Kidney glomerular epithelial cell (primary cell): ENCODE measurements at regions not wholly inside any gene's neighbourhood (a gene's known extent, or its start where the extent isn't known, plus 50 kb on each side); places are given as distances from the start of the nearest gene placed in this dataset.
"Not testable (repeated sequence)": the region's sequence is repeated elsewhere in the genome, so short reads cannot be mapped to it uniquely, and the experiment has no call there.

Experiments
- DNase-seq: peaks from one replicate; lab custom pipeline; 2025; lab: John Stamatoyannopoulos, UW

GRCh38 chr14:25436906-25437305 is 387.0 kb upstream of the STXBP6 start:
- no peak for DNase-seq

DNA sequence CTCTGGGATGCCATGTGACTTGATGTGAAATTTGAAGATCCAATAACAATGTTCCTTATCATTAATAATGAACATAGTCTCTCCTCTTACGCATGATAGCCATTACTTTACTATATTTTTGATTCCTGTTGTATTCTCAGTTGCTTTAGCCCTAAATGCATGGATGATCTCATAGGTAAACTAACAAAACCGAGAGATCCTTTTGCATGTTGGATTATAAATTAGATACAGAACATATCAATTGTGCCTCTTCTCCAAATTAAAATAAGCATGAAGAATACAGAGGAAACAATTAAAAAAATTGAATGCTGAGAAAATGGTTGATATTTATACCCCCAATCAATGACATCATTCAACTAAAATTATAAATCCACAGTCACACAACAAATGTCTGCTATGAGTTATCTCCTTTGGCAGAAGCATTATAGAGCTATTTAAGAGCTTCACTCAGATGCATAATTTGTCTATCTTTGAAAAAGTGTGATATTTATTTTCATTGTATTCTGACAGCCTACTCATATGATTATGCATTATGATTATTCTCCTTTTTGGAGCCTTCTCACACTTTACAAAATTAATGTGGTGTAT is 386.4 kb upstream of the STXBP6 start:
- DNase-seq: no peak

DNA sequence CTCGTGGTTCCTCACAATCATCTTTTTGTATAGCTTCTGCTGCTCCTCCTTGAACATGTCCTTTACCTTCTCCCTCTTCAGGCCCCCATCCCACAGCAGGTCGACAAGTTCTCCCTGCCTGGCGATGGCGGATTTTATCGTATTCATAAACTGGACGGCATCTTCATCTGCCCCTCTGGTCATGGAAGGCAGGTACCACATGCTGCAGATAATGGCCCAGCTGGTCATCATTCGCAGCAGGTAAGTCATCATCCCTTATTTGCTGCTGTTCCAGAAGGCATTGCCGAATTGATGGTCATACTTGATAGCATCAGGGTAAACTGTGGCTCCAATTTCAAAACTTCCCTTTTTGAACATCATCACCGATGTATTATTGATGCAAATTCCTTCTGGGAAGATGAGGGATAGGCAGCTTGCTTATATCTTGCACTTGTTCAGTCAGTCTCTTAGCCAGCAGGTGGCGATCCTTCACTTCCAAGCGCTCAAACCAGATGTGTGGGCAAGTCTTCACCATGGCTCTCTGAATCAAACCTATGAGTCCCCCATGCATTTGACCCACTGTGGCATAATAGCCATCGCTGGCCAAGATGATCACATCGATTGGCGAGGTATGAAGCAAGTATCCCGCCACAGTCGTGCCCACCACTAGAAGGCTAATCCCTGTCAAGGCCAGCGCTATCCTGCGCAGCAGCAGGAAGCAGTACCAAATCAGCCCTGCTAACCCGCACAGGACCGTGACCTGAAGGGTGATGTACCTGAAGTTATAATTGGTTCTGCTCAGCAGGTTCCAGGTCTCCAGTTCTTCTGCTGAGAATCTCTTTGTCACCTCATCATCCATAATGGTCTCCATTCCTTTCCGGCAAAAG is 381.5 kb upstream of the STXBP6 start:
- DNase-seq: no peak

GRCh38 chr14:25430808-25431207 is 380.9 kb upstream of the STXBP6 start:
- DNase-seq: no peak

GRCh38 chr14:25412998-25413397 is 363.1 kb upstream of the STXBP6 start:
- DNase-seq: no peak

GRCh38 chr14:25411781-25412757 is 362.1 kb upstream of the STXBP6 start:
- no peak for DNase-seq

DNA sequence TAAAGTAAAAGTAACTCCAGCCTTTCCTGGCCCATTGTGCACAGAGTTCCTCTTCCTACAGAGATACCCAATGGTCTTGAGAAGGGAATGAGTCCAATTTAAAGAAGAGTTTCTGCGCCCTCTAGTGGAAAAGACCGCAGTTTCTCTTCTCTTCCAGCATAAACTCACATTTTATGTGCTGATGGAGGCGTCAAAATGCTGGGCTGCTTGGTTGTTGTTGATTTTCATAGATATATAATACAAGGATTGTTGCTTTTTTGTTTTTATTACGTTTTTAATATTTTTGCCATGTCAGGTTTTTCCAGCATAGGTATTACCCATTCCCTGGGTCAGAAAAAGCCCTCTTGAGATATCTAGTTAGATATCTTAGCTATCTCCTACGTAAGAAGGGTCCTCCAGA is 356.9 kb upstream of the STXBP6 start:
- DNase-seq: no peak

GRCh38 chr14:25400607-25401206 is 350.8 kb upstream of the STXBP6 start:
- peak; percentile 45 for DNase-seq

- no peak for DNase-seq
These were observed 346.2 kb upstream of the STXBP6 start for GRCh38 chr14:25396128-25396527.

- DNase-seq: no peak
These were observed 344.9 kb upstream of the STXBP6 start for GRCh38 chr14:25394791-25395391.

- no peak for DNase-seq
These were observed 344.4 kb upstream of the STXBP6 start for GRCh38 chr14:25394356-25394755.

GRCh38 chr14:25389948-25390347 is 340.0 kb upstream of the STXBP6 start:
- DNase-seq: no peak

GRCh38 chr14:25381498-25381897 is 331.6 kb upstream of the STXBP6 start:
- no peak for DNase-seq

GRCh38 chr14:25375639-25376038 is 325.7 kb upstream of the STXBP6 start:
- no peak for DNase-seq

DNA sequence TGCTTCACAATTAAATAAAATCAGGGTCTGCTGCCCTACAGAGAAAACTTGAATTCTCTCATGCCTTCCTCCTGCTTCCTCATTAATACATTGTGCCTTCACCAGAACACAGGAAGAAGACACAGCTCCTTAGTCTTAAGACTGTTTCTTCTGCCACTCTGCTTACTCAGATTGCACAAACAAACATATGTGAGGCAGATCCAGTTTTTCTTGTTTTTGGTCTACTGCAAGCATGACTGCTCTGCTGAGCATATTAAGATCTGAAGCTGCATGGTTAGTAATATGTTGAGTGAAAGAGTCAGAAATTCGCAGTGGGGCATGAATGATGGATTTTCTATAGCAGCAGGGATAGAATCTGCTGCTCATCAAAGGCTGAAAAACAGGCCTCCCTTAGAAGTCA is 321.1 kb upstream of the STXBP6 start:
- DNase-seq: no peak

- not testable (repeated sequence) for DNase-seq
These were observed 320.1 kb upstream of the STXBP6 start for GRCh38 chr14:25370057-25370456.

GRCh38 chr14:25358330-25358729 is 308.4 kb upstream of the STXBP6 start:
- DNase-seq: no peak

GRCh38 chr14:25351269-25351668 is 301.3 kb upstream of the STXBP6 start:
- no peak for DNase-seq

- no peak for DNase-seq
These were observed 300.9 kb upstream of the STXBP6 start for GRCh38 chr14:25350802-25351201.

- DNase-seq: no peak
These were observed 300.1 kb upstream of the STXBP6 start for GRCh38 chr14:25350021-25350420.

GRCh38 chr14:25349269-25349668 is 299.3 kb upstream of the STXBP6 start:
- no peak for DNase-seq

DNA sequence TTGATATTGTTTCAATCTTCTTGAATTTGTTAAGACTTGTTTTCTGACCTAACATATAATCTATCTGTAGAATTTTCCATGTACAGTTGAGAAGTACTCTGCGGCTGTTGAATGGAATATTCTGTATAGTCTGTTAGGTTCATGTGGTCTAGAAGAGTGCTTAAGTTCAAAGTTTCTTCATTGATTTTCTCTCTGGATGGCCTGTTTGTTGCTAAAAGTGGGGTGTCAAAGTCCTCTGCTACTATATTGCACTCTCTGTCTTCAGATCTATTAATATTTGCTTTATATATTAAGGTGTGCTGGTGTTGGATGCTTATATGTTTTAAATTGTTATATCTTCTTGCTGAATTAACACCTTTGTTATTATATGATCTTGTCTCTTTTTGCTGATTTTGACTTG is 290.9 kb upstream of the STXBP6 start:
- no peak for DNase-seq
